OCI-LY7 (cell line): ENCODE measurements at regions not wholly inside any gene's neighbourhood (a gene's known extent, or its start where the extent isn't known, plus 50 kb on each side); places are given as distances from the start of the nearest gene placed in this dataset.

Source experiments
- BruUV-seq: library from RNA; stranded (reverse); fragments of 400-500 nt; replicated peaks from 2 replicates; lab custom pipeline; 2021; lab: Mats Ljungman, UMichigan
- CTCF ChIA-PET: fragments of 300-600 bp; sonication (Branson Sonifier 250); formaldehyde crosslinking; loops from one replicate; lab custom pipeline; 2022; ENCODE audit warnings: antibody characterized with exemption; ENCODE audit not compliant: unreplicated experiment; lab: Charles Lee
- POLR2A ChIA-PET: fragments of 300-600 bp; sonication (Branson Sonifier 250); formaldehyde crosslinking; loops from one replicate; lab custom pipeline; 2022; ENCODE audit warnings: antibody characterized with exemption; lab: Charles Lee
- DNase-seq: peaks from one replicate; pipeline ENCODE4 v3.0.0-alpha.2; 2015; ENCODE audit warnings: low spot score
- H2AFZ ChIP-seq: fragments of 200-600 bp; sonication (generic), shearing (Covaris generic); 2 replicates; pipeline ENCODE4 v1.6.1; 2014; ENCODE audit warnings: mild to moderate bottlenecking, antibody characterized with exemption, low read length, moderate library complexity
- H3K27ac ChIP-seq: fragments of 200-600 bp; sonication (generic); 2 replicates; pipeline ENCODE4 v1.5.1; 2014; ENCODE audit warnings: mixed run types, low read depth, mild to moderate bottlenecking, moderate library complexity, low read length, inconsistent platforms; ENCODE audit not compliant: poor library complexity, severe bottlenecking
- H3K36me3 ChIP-seq: fragments of 200-600 bp; sonication (generic); 2 replicates; pipeline ENCODE4 v1.6.1; 2014; ENCODE audit warnings: mild to moderate bottlenecking, antibody characterized with exemption, low read length, moderate library complexity, mixed read lengths; ENCODE audit not compliant: insufficient read depth
- H3K4me1 ChIP-seq: fragments of 200-600 bp; sonication (generic); 2 replicates; pipeline ENCODE4 v1.5.1; 2014; ENCODE audit warnings: mild to moderate bottlenecking, low read length; ENCODE audit not compliant: insufficient read depth, poor library complexity, severe bottlenecking
- H3K4me2 ChIP-seq: fragments of 200-600 bp; sonication (generic); 2 replicates; pipeline ENCODE4 v1.6.1; 2014; ENCODE audit warnings: mild to moderate bottlenecking, low read length
- H3K4me3 ChIP-seq: fragments of 200-600 bp; sonication (generic); 2 replicates; pipeline ENCODE4 v1.5.1; 2014; ENCODE audit warnings: mild to moderate bottlenecking, low read depth, low read length; ENCODE audit not compliant: poor library complexity, severe bottlenecking
- H3K79me2 ChIP-seq: fragments of 200-600 bp; sonication (generic); 2 replicates; pipeline ENCODE4 v1.6.1; 2016; ENCODE audit warnings: low read depth, mild to moderate bottlenecking, low read length, moderate library complexity, mixed read lengths; ENCODE audit not compliant: insufficient read depth
- H3K9me2 ChIP-seq: fragments of 200-600 bp; sonication (generic); 2 replicates; pipeline ENCODE4 v1.6.1; 2016; ENCODE audit warnings: mild to moderate bottlenecking, low read length, mixed read lengths; ENCODE audit not compliant: insufficient read depth
- H3K9me3 ChIP-seq: fragments of 200-600 bp; sonication (generic); 2 replicates; pipeline ENCODE4 v1.6.1; 2014; ENCODE audit warnings: mild to moderate bottlenecking, mixed run types, low read length, mixed read lengths
- H4K20me1 ChIP-seq: fragments of 200-600 bp; sonication (generic); 2 replicates; pipeline ENCODE4 v1.6.1; 2014; ENCODE audit warnings: mild to moderate bottlenecking, antibody characterized with exemption, low read length, moderate library complexity, mixed read lengths; ENCODE audit not compliant: insufficient read depth
- EZH2phosphoT487 ChIP-seq: fragments of 200-600 bp; sonication (generic); IDR thresholded peaks from 2 replicates; pipeline ENCODE4 v1.6.1; 2018; ENCODE audit warnings: low read depth, borderline replicate concordance, mild to moderate bottlenecking, mixed run types, antibody characterized with exemption, low read length, moderate library complexity, mixed read lengths
- intact Hi-C: fragments of 100-400 bp; cut with micrococcal nuclease; formaldehyde crosslinking; loops from one replicate; pipeline ENCODE4 v1.10.0; 2022; ENCODE audit not compliant: unreplicated experiment
- TF ChIP-seq, protein P1 (sequence below): fragments of 200-600 bp; sonication (generic); conservative IDR thresholded peaks from 2 replicates; pipeline ENCODE4 v1.5.1; 2014; ENCODE audit warnings: mild to moderate bottlenecking, antibody characterized with exemption, low read length, moderate library complexity, mixed read lengths

GRCh38 chr3:132119531-132119930 lies 84.7 kb upstream of the CPNE4 start:
- no peak overlapping the region for H3K27ac ChIP-seq
- CTCF ChIA-PET, result no interaction called here
- no peaks in the 10 kb centered on the region for H3K4me1 ChIP-seq
- H3K4me2 ChIP-seq, result no peak overlapping the region
- BruUV-seq, result no TSS peak
- no peak for DNase-seq
- intact Hi-C loops, result no loop called here
- H3K4me3 ChIP-seq, result no peak overlapping the region
- H3K9me2 ChIP-seq, result no peaks in the 10 kb centered on the region
- H3K36me3 ChIP-seq, result no peaks in the 10 kb centered on the region
- POLR2A ChIA-PET, result interaction anchor here (1.1 kb wide), 2 partner anchors 13 to 49 kb away, joined by 3 read pairs; no protein-coding TSS in a partner anchor
- TF ChIP-seq, protein P1, sequence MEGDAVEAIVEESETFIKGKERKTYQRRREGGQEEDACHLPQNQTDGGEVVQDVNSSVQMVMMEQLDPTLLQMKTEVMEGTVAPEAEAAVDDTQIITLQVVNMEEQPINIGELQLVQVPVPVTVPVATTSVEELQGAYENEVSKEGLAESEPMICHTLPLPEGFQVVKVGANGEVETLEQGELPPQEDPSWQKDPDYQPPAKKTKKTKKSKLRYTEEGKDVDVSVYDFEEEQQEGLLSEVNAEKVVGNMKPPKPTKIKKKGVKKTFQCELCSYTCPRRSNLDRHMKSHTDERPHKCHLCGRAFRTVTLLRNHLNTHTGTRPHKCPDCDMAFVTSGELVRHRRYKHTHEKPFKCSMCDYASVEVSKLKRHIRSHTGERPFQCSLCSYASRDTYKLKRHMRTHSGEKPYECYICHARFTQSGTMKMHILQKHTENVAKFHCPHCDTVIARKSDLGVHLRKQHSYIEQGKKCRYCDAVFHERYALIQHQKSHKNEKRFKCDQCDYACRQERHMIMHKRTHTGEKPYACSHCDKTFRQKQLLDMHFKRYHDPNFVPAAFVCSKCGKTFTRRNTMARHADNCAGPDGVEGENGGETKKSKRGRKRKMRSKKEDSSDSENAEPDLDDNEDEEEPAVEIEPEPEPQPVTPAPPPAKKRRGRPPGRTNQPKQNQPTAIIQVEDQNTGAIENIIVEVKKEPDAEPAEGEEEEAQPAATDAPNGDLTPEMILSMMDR, result no peak
- no peaks in the 10 kb centered on the region for H4K20me1 ChIP-seq
- no peaks in the 10 kb centered on the region for H3K9me3 ChIP-seq
- H2AFZ ChIP-seq, result no peak overlapping the region
- H3K79me2 ChIP-seq, result no peaks in the 10 kb centered on the region

- Histone ChIP-seq H3K9me3 (no peaks in the 10 kb centered on the region), H3K9me2 (no peaks in the 10 kb centered on the region), H3K4me2 (no peak overlapping the region), H3K4me3 (no peak overlapping the region), H4K20me1 (no peaks in the 10 kb centered on the region), H2AFZ (no peak overlapping the region), H3K27ac (no peak overlapping the region), H3K79me2 (no peaks in the 10 kb centered on the region), H3K4me1 (no peaks in the 10 kb centered on the region), H3K36me3 (no peaks in the 10 kb centered on the region)
- CTCF ChIA-PET, result no interaction called here
- POLR2A ChIA-PET, result no interaction called here
- TF ChIP-seq, protein P1, result no peak
- TF ChIP-seq EZH2phosphoT487, result no peak
- intact Hi-C loops, result no loop called here
- no peak for DNase-seq
- no TSS peak for BruUV-seq
Measured at GRCh38 chr3:132124096-132124495, 89.3 kb upstream of the CPNE4 start.

- Histone ChIP-seq H3K79me2 (no peaks in the 10 kb centered on the region), H4K20me1 (no peaks in the 10 kb centered on the region), H3K4me2 (no peak overlapping the region), H3K36me3 (no peaks in the 10 kb centered on the region), H3K9me2 (no peaks in the 10 kb centered on the region), H3K4me1 (no peaks in the 10 kb centered on the region), H3K27ac (no peak overlapping the region), H3K9me3 (no peaks in the 10 kb centered on the region), H2AFZ (no peak overlapping the region), H3K4me3 (no peak overlapping the region)
- no peak for TF ChIP-seq EZH2phosphoT487
- TF ChIP-seq, protein P1, result no peak
- intact Hi-C loops, result no loop called here
- ChIA-PET POLR2A (no interaction called here), CTCF (no interaction called here)
- no peak for DNase-seq
- no TSS peak for BruUV-seq
Measured at GRCh38 chr3:132124651-132125284, 90.0 kb upstream of the CPNE4 start.
